GM10266 (cell line): ENCODE measurements at regions not wholly inside any gene's neighbourhood (a gene's known extent, or its start where the extent isn't known, plus 50 kb on each side); places are given as distances from the start of the nearest gene placed in this dataset.

Experiments
- DNase-seq: peaks from one replicate; pipeline ENCODE4 v3.0.0; 2012; ENCODE audit errors: extremely low spot score
- CTCF ChIP-seq: IDR thresholded peaks from 2 replicates; pipeline ENCODE4 v1.5.1; 2012; ENCODE audit warnings: mild to moderate bottlenecking, low read depth; ENCODE audit not compliant: control insufficient read depth, insufficient read depth; ENCODE audit errors: missing control alignments

- TF ChIP-seq CTCF: no peak
- no peak for DNase-seq
These were observed 108.9 kb upstream of the FRMD4A start for GRCh38 chr10:14439451-14440259.

- no peak for TF ChIP-seq CTCF
- no peak for DNase-seq
These were observed 107.9 kb upstream of the FRMD4A start for GRCh38 chr10:14438576-14438975.

- DNase-seq: no peak
- TF ChIP-seq CTCF: no peak
These were observed 107.3 kb upstream of the FRMD4A start for GRCh38 chr10:14438057-14438456.

GRCh38 chr10:14435976-14436632 is 105.4 kb upstream of the FRMD4A start:
- DNase-seq: no peak
- TF ChIP-seq CTCF: no peak

GRCh38 chr10:14433147-14433546 is 102.4 kb upstream of the FRMD4A start:
- TF ChIP-seq CTCF: no peak
- no peak for DNase-seq

- no peak for DNase-seq
- no peak for TF ChIP-seq CTCF
These were observed 101.1 kb upstream of the FRMD4A start for GRCh38 chr10:14431868-14432267.

GRCh38 chr10:14429043-14429700 is 98.4 kb upstream of the FRMD4A start:
- TF ChIP-seq CTCF: no peak
- DNase-seq: no peak
